HG03432 (cell line): ENCODE measurements at regions not wholly inside any gene's neighbourhood (a gene's known extent, or its start where the extent isn't known, plus 50 kb on each side); places are given as distances from the start of the nearest gene placed in this dataset.
"Not testable (repeated sequence)": the region's sequence is repeated elsewhere in the genome, so short reads cannot be mapped to it uniquely, and the experiment has no call there.

Experiments
- ATAC-seq: cut with Tn5 transposase; IDR thresholded peaks from one replicate; pipeline ENCODE4 v1.9.1; 2021; ENCODE audit warnings: mild to moderate bottlenecking, moderate library complexity; ENCODE audit not compliant: unreplicated experiment

DNA sequence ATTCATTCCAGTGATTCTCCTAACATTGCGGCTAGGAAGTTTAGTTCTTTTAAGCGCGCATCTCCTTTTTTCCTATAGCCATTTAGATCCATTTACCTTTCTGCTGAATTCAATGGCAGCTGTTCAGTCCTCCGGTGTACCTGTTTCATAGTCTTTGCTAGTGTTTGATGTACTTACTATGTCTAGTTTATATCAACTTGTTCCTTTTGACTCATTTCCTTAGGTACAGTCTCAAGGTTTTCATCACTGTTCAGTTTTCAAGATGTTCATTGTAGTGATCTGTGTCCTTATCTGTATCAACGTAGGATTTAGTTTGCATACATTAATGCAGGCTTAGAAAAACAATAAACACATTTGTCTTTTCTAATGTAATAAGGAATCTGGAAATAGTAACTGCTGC is 59.0 kb upstream of the MBNL1 start:
- no peak for ATAC-seq

GRCh38 chr3:152210697-152211096 is 58.0 kb upstream of the MBNL1 start:
- ATAC-seq, result no peak

DNA sequence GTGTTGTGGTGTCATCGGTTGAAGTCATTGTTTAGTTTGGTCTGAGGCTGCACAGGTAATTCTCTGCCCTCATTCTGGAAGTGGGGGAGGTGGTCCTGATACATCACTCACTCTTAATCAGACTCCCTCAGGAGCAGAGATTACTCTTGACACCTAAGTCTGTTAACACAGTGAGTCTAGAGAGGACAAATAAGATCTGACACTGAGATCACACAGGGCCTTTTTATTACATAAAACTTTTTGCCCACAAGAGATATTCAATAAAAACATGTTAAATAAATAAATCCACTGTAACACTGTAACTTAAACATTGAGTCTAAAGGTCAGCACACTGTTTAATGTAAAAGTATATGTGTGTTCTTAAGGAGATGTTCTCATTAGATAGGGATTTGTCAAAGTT is 57.1 kb upstream of the MBNL1 start:
- ATAC-seq, result no peak

GRCh38 chr3:152213203-152213602 is 55.5 kb upstream of the MBNL1 start:
- no peak for ATAC-seq

- ATAC-seq, result no peak
Measured at GRCh38 chr3:152213938-152214337, 54.8 kb upstream of the MBNL1 start.

DNA sequence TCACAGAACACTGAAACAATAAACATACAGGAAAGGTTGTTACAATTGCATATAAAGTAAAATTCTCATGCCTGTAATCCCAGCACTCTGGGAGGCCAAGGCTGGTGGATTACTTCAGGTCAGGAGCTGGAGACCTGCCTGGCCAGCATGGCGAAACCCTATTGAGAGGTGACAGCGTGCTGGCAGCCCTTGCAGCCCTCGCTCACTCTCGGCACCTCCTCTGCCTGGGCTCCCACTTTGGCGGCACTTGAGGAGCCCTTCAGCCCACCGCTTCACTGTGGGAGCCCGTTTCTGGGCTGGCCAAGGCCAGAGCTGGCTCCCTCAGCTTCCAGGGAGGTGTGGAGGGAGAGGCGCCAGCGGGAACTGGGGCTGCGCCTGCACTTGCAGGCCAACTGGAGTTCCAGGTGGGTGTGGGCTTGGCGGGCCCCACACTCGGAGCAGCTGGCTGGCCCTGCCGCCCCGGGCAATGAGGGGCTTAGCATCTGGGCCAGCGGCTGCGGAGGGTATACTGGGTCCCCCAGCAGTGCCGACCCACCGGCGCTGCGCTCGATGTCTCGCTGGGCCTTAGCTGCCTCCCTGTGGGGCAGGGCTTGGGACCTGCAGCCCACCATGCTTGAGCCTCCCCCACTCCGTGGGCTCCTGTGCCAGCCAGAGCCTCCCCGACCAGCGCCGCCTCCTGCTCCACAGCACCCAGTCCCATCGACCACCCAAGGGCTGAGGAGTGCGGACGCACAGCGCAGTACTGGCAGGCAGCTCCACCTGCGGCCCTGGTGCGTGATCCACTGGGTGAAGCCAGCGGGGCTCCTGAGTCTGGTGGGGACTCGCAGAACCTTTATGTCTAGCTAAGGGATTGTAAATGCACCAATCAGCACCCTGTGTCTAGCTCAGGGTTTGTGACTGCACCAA is 51.5 kb upstream of the MBNL1 start:
- ATAC-seq, result not testable (repeated sequence)

DNA sequence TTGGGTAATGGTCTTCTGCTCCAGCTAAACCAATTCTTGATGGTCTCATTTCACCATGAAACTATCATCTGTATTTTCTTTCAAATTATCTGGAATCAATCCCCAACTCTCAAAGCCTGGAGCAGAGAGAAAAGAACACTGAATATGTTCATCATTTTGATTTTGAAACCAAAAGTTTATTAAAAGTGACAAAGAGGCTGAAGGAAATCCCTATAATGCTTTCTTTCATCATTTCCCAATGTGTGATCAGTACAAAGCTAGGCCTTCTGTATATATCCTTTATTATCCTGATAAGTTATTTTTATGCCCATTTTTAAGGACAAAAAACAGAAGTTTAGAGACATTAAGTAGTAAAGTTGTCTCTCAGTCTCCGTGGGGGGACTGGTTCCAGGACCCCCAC is 50.1 kb upstream of the MBNL1 start:
- ATAC-seq, result no peak
